HG02884 (cell line): ENCODE measurements at regions not wholly inside any gene's neighbourhood (a gene's known extent, or its start where the extent isn't known, plus 50 kb on each side); places are given as distances from the start of the nearest gene placed in this dataset.

Experiments
- ATAC-seq: cut with Tn5 transposase; IDR thresholded peaks from one replicate; pipeline ENCODE4 v1.9.1; 2021; ENCODE audit warnings: mild to moderate bottlenecking, moderate library complexity; ENCODE audit not compliant: unreplicated experiment

GRCh38 chr21:16943231-16943630 is 569.6 kb upstream of the CXADR start:
- no peak for ATAC-seq

- no peak for ATAC-seq
Measured at GRCh38 chr21:16945580-16945979, 567.3 kb upstream of the CXADR start.

- no peak for ATAC-seq
Measured at GRCh38 chr21:16956824-16957223, 556.0 kb upstream of the CXADR start.

- no peak for ATAC-seq
Measured at GRCh38 chr21:16965424-16965823, 547.4 kb upstream of the CXADR start.

GRCh38 chr21:16968436-16968835 is 544.4 kb upstream of the CXADR start:
- ATAC-seq = no peak

- ATAC-seq = no peak
Measured at GRCh38 chr21:16969636-16970035, 543.2 kb upstream of the CXADR start.

- ATAC-seq = no peak
Measured at GRCh38 chr21:16974060-16974459, 538.8 kb upstream of the CXADR start.

GRCh38 chr21:16976193-16976592 is 536.6 kb upstream of the CXADR start:
- no peak for ATAC-seq

- no peak for ATAC-seq
Measured at GRCh38 chr21:16978309-16978895, 534.4 kb upstream of the CXADR start.

- no peak for ATAC-seq
Measured at GRCh38 chr21:16979574-16979973, 533.3 kb upstream of the CXADR start.

GRCh38 chr21:16983420-16983819 is 529.4 kb upstream of the CXADR start:
- no peak for ATAC-seq

GRCh38 chr21:16992448-16992847 is 520.4 kb upstream of the CXADR start:
- no peak for ATAC-seq

GRCh38 chr21:16993416-16994038 is 519.3 kb upstream of the CXADR start:
- ATAC-seq = no peak

GRCh38 chr21:17002594-17003257 is 510.1 kb upstream of the CXADR start:
- no peak for ATAC-seq

- no peak for ATAC-seq
Measured at GRCh38 chr21:17003258-17003615, 509.6 kb upstream of the CXADR start.

- no peak for ATAC-seq
Measured at GRCh38 chr21:17003763-17004373, 509.0 kb upstream of the CXADR start.

GRCh38 chr21:17032141-17032655 is 480.6 kb upstream of the CXADR start:
- ATAC-seq = no peak

- ATAC-seq = no peak
Measured at GRCh38 chr21:17044696-17045095, 468.1 kb upstream of the CXADR start.

- ATAC-seq = no peak
Measured at GRCh38 chr21:17045214-17045853, 467.5 kb upstream of the CXADR start.

- ATAC-seq = no peak
Measured at GRCh38 chr21:17048974-17049373, 463.9 kb upstream of the CXADR start.

GRCh38 chr21:17050156-17050555 is 462.7 kb upstream of the CXADR start:
- no peak for ATAC-seq
